Pancreas (tissue), 10 donors: ENCODE measurements at regions not wholly inside any gene's neighbourhood (a gene's known extent, or its start where the extent isn't known, plus 50 kb on each side); places are given as distances from the start of the nearest gene placed in this dataset.

Source experiments
- ATAC-seq, 4 donors: fragments of 200-7000 bp; cut with Tn5 transposase; one replicate each; pipeline versions ENCODE4 v1.8.0 to v1.9.1; 2020; ENCODE audit warnings: mild to moderate bottlenecking in 4 of 4, moderate library complexity in 4 of 4
- DNase-seq, 6 donors: peaks; one replicate each; pipeline ENCODE4 v3.0.0-alpha.2; 2020
- FAIRE-seq: peaks from 2 replicates; lab custom pipeline; 2012; peaks lifted over from hg19 to GRCh38; lab: Jason Lieb, UNC
- H3K27ac ChIP-seq, 4 donors: fragments of 200-600 bp; sonication (generic); 1 replicate in 3 of 4; 2 replicates in 1 of 4; pipeline versions ENCODE4 v1.5.0 to v1.8.0; 2020
- H3K27me3 ChIP-seq, 4 donors: fragments of 200-600 bp; one replicate each; pipeline ENCODE4 v1.8.0; 2021
- H3K36me3 ChIP-seq, 3 donors: fragments of 200-600 bp; sonication (generic) in 1 of 3; one replicate each; pipeline versions ENCODE4 v1.5.0 to v1.8.0; 2020 to 2021
- H3K4me1 ChIP-seq, 3 donors: fragments of 200-600 bp; one replicate each; pipeline ENCODE4 v1.8.0; 2021
- H3K4me3 ChIP-seq, 4 donors: fragments of 200-600 bp; sonication (generic) in 2 of 4; one replicate each; pipeline versions ENCODE4 v1.5.0 to v1.8.0; 2020 to 2021
- H3K9me3 ChIP-seq, 4 donors: fragments of 200-600 bp; one replicate each; pipeline ENCODE4 v1.8.0; 2021
- WGBS, 2 donors: extraction: QIAGEN DNeasy Blood & Tissue Kit; methylation state at CpG; one replicate each; pipeline ENCODE4 v1.1.7; 2013; 5-methylcytosine and 5-hydroxymethylcytosine counted together
- intact Hi-C, 3 donors: fragments of 100-400 bp; cut with DNase I; formaldehyde crosslinking; loops; one replicate each; pipeline versions ENCODE4 v1.11.1 to v1.14.2; 2022
- TF ChIP-seq, protein P1 (sequence below), 4 donors: fragments of 200-600 bp; sonication (generic) in 3 of 4; IDR thresholded peaks; one replicate each; pipeline versions ENCODE4 v1.5.0 to v1.8.0; 2021; ENCODE audit warnings: antibody characterized with exemption in 4 of 4
- donor health status: healthy with polysubstance abuse.
- donor health status: DM: no; HTN: no; CAD: no; lungs with moderate emphysema.
- donor health status: DM: no; HTN: no; CAD: no.
- donor health status: control.
- donor health status: control.
- donor health status: Bipolar disorder and iron deficiency.
- donor health status: DM: yes; HTN: yes; CAD: no.
- donor health status: DM: no; HTN: no; CAD: no.
- donor health status: DM: no; HTN: no; CAD: no.
- donor health status: DM: yes; HTN: yes; CAD: no.

DNA sequence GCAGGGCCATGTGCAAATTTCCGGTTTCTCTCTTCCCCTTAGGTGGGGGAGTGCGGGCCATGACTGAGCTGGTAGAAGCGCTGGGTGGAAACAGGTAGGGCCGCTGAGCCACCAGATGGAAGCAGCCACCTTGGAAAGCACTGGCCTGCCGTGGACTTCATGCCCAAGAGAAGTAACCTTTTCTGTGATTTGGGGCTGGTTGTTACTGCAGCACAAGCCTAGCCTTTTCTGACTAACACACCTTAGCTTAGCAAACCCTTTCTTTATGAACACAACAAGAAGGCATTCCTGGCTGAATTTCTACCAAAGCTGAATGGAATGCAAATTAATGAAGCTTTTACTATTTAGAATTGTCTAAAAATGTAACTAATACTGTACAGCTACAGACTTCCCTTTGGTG is 149.6 kb upstream of the UBE2E1 start:
- no peaks in the 10 kb centered on the region for H3K9me3 ChIP-seq
- intact Hi-C loops, result no loop called here
- DNase-seq, result no peak
- 94 to 97% methylated on average over 5 of the region's 5 CpGs for WGBS, 2 donors
- no peak overlapping the region for H3K27ac ChIP-seq
- H3K4me3 ChIP-seq, result no peak overlapping the region
- no peaks in the 10 kb centered on the region for H3K4me1 ChIP-seq
- TF ChIP-seq, protein P1, sequence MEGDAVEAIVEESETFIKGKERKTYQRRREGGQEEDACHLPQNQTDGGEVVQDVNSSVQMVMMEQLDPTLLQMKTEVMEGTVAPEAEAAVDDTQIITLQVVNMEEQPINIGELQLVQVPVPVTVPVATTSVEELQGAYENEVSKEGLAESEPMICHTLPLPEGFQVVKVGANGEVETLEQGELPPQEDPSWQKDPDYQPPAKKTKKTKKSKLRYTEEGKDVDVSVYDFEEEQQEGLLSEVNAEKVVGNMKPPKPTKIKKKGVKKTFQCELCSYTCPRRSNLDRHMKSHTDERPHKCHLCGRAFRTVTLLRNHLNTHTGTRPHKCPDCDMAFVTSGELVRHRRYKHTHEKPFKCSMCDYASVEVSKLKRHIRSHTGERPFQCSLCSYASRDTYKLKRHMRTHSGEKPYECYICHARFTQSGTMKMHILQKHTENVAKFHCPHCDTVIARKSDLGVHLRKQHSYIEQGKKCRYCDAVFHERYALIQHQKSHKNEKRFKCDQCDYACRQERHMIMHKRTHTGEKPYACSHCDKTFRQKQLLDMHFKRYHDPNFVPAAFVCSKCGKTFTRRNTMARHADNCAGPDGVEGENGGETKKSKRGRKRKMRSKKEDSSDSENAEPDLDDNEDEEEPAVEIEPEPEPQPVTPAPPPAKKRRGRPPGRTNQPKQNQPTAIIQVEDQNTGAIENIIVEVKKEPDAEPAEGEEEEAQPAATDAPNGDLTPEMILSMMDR (IDR thresholded peaks at IDR 0.05), result no peak
- no peaks in the 10 kb centered on the region for H3K27me3 ChIP-seq
- ATAC-seq, result no peak
- no peak for FAIRE-seq
- no peaks in the 10 kb centered on the region for H3K36me3 ChIP-seq

DNA sequence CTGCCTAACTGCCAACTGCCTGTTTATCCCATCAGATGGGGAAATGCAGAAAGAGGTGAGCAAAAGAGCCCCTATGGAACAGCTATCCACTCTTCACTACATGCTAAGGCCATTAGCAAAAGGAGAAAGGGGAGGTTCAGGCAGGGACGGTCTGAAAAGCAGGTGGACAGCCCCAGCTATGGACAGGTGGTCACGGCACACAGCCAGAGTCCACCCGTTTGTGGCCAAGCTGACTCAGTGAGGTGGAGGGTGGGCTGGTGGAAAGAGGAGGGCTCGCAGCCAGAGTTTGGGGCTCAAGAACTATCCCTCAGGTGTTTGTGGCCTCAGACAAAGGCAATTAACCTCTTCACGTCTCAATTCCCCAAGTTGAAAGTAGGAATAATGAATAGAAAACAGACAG is 148.9 kb upstream of the UBE2E1 start:
- ATAC-seq, result no peak
- 88 to 97% methylated on average over 5 of the region's 5 CpGs for WGBS, 2 donors
- Histone ChIP-seq H3K27me3 (no peaks in the 10 kb centered on the region), H3K4me1 (no peaks in the 10 kb centered on the region), H3K36me3 (no peaks in the 10 kb centered on the region), H3K4me3 (no peak overlapping the region), H3K9me3 (no peaks in the 10 kb centered on the region), H3K27ac (no peak overlapping the region)
- TF ChIP-seq, protein P1 (IDR thresholded peaks at IDR 0.05), result no peak
- DNase-seq, result no peak
- intact Hi-C loops, result no loop called here
- FAIRE-seq, result no peak

DNA sequence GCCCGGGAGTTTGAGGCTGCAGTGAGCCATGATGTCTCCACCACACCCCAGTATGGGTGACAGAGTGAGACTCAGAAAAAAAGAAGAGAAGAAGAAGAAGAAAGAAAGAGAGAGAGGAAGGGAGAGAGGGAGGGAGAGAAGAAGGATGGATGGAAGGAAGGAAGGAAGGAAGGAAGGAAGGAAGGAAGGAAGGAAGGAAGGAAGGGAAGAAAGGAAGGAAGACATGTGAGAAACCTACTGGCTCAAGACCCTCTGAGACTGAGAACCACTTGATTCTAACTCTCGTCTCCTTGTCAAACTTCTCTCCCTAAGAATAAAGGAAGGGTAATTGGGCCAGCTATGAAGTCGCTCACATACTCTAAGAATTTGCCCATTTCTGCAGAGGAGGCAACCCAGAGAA is 148.1 kb upstream of the UBE2E1 start:
- ATAC-seq, result no peak
- H3K27me3 ChIP-seq, result no peaks in the 10 kb centered on the region
- H3K27ac ChIP-seq, result no peak overlapping the region
- no peak for FAIRE-seq
- no peak overlapping the region for H3K4me3 ChIP-seq
- DNase-seq, result no peak
- 94 to 97% methylated on average over 3 of the region's 3 CpGs for WGBS, 2 donors
- TF ChIP-seq, protein P1 (IDR thresholded peaks at IDR 0.05), result no peak
- intact Hi-C loops, result no loop called here
- no peaks in the 10 kb centered on the region for H3K36me3 ChIP-seq
- no peaks in the 10 kb centered on the region for H3K9me3 ChIP-seq
- no peaks in the 10 kb centered on the region for H3K4me1 ChIP-seq

DNA sequence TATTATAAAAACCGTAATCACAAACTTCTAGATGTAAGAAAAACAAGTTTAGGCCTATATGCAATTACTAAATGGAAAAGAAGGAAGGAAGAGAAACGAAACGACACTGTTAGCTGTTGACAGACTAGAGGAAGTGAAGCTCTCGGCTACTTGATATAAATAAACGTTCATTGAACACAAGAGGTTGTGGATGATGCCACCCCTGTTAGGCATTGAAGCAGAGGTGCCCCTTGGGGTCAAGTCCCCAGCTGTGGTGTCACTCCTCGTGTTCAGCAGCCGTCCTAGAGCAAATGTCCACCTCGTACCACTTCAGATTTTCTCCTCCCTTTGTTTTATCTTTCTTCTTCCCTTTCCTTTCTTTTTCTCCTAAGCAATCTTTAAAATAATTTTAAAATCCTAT is 146.5 kb upstream of the UBE2E1 start:
- no peak for ATAC-seq
- intact Hi-C loops, result no loop called here
- Histone ChIP-seq H3K27me3 (no peaks in the 10 kb centered on the region), H3K27ac (no peak overlapping the region), H3K4me1 (no peaks in the 10 kb centered on the region), H3K36me3 (no peaks in the 10 kb centered on the region), H3K4me3 (no peak overlapping the region), H3K9me3 (no peaks in the 10 kb centered on the region)
- FAIRE-seq, result no peak
- 70 to 76% methylated on average over 8 of the region's 8 CpGs for WGBS, 2 donors
- DNase-seq, result no peak
- TF ChIP-seq, protein P1 (IDR thresholded peaks at IDR 0.05), result no peak

DNA sequence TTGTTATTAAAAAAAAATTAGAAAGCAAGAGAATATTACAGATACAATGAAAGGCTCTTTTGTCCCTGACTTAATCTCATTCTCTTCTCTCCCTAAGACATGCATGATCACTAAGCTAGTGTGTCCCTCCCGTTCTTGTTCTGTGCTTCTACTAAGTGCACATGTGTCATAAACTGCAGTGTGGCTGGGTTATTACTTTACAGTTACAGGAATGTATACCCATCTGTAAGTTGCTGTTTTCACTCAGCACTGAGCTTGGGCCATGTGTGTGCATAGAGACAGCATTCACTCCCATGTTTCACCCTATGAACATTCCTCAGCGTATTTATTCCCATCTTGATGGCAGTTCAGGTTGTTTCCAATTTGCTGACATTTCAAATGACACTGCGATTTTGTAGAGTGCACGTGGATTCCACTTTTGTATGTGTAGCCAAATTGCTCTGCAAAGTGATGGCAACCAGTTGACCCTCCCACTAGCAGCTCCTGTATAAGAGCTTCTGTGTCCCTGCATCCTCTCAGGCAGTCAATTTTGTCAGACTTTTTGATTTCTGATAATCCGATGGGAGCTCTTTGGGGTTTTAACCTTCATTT is 145.8 kb upstream of the UBE2E1 start:
- H3K27ac ChIP-seq, result no peak overlapping the region
- no peak overlapping the region for H3K4me3 ChIP-seq
- intact Hi-C loops, result no loop called here
- no peaks in the 10 kb centered on the region for H3K9me3 ChIP-seq
- TF ChIP-seq, protein P1 (IDR thresholded peaks at IDR 0.05), result no peak
- 71 to 77% methylated on average over 5 of the region's 5 CpGs for WGBS, 2 donors
- no peak for ATAC-seq
- DNase-seq, result no peak
- no peak for FAIRE-seq
- H3K4me1 ChIP-seq, result no peaks in the 10 kb centered on the region
- H3K27me3 ChIP-seq, result no peaks in the 10 kb centered on the region
- no peaks in the 10 kb centered on the region for H3K36me3 ChIP-seq
